Mesendoderm (in vitro differentiated cells): ENCODE measurements at regions not wholly inside any gene's neighbourhood (a gene's known extent, or its start where the extent isn't known, plus 50 kb on each side); places are given as distances from the start of the nearest gene placed in this dataset.
A peak's percentile ranks its signal among the peaks of the same experiment; 100 is the strongest.

ENCODE experiments used
- DNase-seq: peaks from one replicate; pipeline ENCODE4 v3.0.0; 2013
- H2AK5ac ChIP-seq: 2 replicates; pipeline ENCODE4 v1.6.1; 2013; ENCODE audit warnings: low read length, inconsistent platforms
- H2BK120ac ChIP-seq: 2 replicates; pipeline ENCODE4 v1.6.1; 2013; ENCODE audit warnings: low read depth, mild to moderate bottlenecking, low read length, moderate library complexity, mixed read lengths
- H2BK15ac ChIP-seq: replicated peaks from 2 replicates; pipeline ENCODE4 v1.6.1; 2013; ENCODE audit warnings: low read depth, mild to moderate bottlenecking, moderate library complexity
- H2BK5ac ChIP-seq: 2 replicates; pipeline ENCODE4 v1.6.1; 2013; ENCODE audit warnings: low read length, inconsistent platforms
- H3K18ac ChIP-seq: 2 replicates; pipeline ENCODE4 v1.6.1; 2013; ENCODE audit warnings: mild to moderate bottlenecking, low read length, mixed read lengths
- H3K23ac ChIP-seq: one replicate; pipeline ENCODE4 v1.6.1; 2013; ENCODE audit warnings: low read length
- H3K27ac ChIP-seq: 2 replicates; pipeline ENCODE4 v1.5.1; 2013; ENCODE audit warnings: low read depth, mild to moderate bottlenecking, inconsistent platforms, low read length, moderate library complexity
- H3K27me3 ChIP-seq: 2 replicates; pipeline ENCODE4 v1.6.1; 2013; ENCODE audit warnings: low read length, control low read depth, mild to moderate bottlenecking, inconsistent platforms; ENCODE audit not compliant: insufficient read depth, poor library complexity
- H3K36me3 ChIP-seq: 2 replicates; pipeline ENCODE4 v1.6.1; 2013; ENCODE audit warnings: low read length, inconsistent platforms; ENCODE audit not compliant: control insufficient read depth, insufficient read depth
- H3K4ac ChIP-seq: one replicate; pipeline ENCODE4 v1.6.1; 2013; ENCODE audit warnings: low read depth, mild to moderate bottlenecking, low read length, moderate library complexity
- H3K4me1 ChIP-seq: 2 replicates; pipeline ENCODE4 v1.6.1; 2013; ENCODE audit warnings: low read depth, low read length, inconsistent platforms; ENCODE audit not compliant: control insufficient read depth
- H3K4me2 ChIP-seq: 2 replicates; pipeline ENCODE4 v1.6.1; 2013; ENCODE audit warnings: low read length
- H3K4me3 ChIP-seq: 2 replicates; pipeline ENCODE4 v1.5.1; 2013; ENCODE audit warnings: mild to moderate bottlenecking, low read length
- H3K56ac ChIP-seq: one replicate; pipeline ENCODE4 v1.6.1; 2013; ENCODE audit warnings: low read length
- H3K79me1 ChIP-seq: 2 replicates; pipeline ENCODE4 v1.6.1; 2013; ENCODE audit warnings: low read length, inconsistent platforms
- H3K79me2 ChIP-seq: 2 replicates; pipeline ENCODE4 v1.6.1; 2013; ENCODE audit warnings: mild to moderate bottlenecking, low read length; ENCODE audit not compliant: control insufficient read depth, insufficient read depth
- H3K9ac ChIP-seq: 2 replicates; pipeline ENCODE4 v1.6.1; 2013; ENCODE audit warnings: low read length, inconsistent platforms
- H4K5ac ChIP-seq: one replicate; pipeline ENCODE4 v1.6.1; 2013; ENCODE audit warnings: low read length
- H4K8ac ChIP-seq: one replicate; pipeline ENCODE4 v1.6.1; 2013; ENCODE audit warnings: low read depth, mild to moderate bottlenecking, control low read depth, low read length, moderate library complexity
- WGBS: extraction: QIAGEN DNeasy Blood & Tissue Kit; methylation state at CpG from one replicate; pipeline ENCODE4 v1.1.7; 2013; ENCODE audit warnings: low lambda C conversion rate, missing lambda C conversion rate; ENCODE audit not compliant: insufficient coverage; ENCODE audit errors: extremely low coverage; 5-methylcytosine and 5-hydroxymethylcytosine counted together

DNA sequence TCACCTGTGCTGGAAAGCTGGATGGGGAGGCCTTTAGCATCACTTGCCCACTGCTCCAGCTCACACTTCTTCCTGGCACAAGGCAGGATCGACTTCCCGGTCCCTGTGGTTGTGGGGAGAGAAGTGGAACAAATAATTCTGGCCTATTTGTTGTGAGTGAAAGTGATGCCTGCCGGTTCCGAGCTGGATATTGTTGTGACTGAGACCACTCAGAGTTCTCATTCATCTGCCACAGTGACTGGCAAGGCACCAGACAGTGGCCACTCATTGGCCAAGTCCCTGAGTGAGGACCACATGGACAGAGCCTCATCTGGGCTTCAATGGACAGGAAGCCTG is 191.9 kb downstream of the PTPRU start:
- Histone ChIP-seq H4K8ac (no peak overlapping the region), H3K4me1 (no peaks in the 10 kb centered on the region), H3K4ac (no peak overlapping the region), H2AK5ac (no peak overlapping the region), H3K23ac (no peak overlapping the region), H4K5ac (no peak overlapping the region), H3K9ac (no peak overlapping the region), H2BK5ac (no peak overlapping the region), H3K79me2 (no peaks in the 10 kb centered on the region), H3K56ac (no peak overlapping the region), H3K4me3 (no peak overlapping the region), H3K36me3 (no peaks in the 10 kb centered on the region), H3K4me2 (no peak overlapping the region), H2BK15ac (no peak overlapping the region), H3K27me3 (no peaks in the 10 kb centered on the region), H3K18ac (no peak overlapping the region), H3K79me1 (no peaks in the 10 kb centered on the region), H2BK120ac (no peak overlapping the region), H3K27ac (no peak overlapping the region)
- WGBS, result no CpG with 5 or more reads among the region's 4 CpGs
- DNase-seq, result no peak

DNA sequence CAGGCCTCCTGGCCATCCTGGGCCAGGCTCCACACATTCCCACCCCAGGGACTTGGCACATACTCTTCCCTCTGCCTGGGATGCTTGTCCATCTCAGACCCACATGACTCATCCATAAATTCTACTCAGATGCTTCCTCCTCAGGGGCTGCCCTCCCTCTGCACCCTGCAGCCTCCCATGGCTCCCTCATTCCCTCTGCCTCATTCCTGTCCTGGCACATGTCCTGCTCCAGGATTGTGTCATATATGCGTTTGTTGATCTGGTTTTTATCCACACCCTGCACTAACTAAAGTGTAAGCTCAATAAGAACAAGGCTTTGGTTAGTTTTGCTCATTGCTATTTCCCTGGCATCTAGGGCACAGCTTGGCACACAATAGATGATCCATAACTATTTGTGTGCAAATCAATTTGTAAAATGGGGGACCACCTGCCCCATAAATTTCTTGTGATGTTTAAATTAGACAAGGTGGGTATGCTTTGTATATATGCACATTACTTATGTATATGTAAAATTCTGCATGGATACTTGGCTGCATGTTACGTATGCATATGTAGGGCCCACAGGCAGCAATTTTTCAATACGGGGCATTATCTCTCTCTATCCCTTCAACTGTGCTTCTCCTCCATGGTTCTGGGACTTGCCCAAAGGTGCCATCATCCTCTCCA is 191.4 kb downstream of the PTPRU start:
- no peak for DNase-seq
- no peak overlapping the region for H3K56ac ChIP-seq
- H2BK5ac ChIP-seq, result no peak overlapping the region
- H3K23ac ChIP-seq, result no peak overlapping the region
- no peak overlapping the region for H3K27ac ChIP-seq
- no peaks in the 10 kb centered on the region for H3K36me3 ChIP-seq
- no peaks in the 10 kb centered on the region for H3K4me1 ChIP-seq
- H3K4ac ChIP-seq, result no peak overlapping the region
- no peak overlapping the region for H3K4me2 ChIP-seq
- no peak overlapping the region for H2BK15ac ChIP-seq
- H4K8ac ChIP-seq, result no peak overlapping the region
- H4K5ac ChIP-seq, result no peak overlapping the region
- no CpG with 5 or more reads among the region's 3 CpGs for WGBS
- H2BK120ac ChIP-seq, result no peak overlapping the region
- H3K18ac ChIP-seq, result no peak overlapping the region
- no peaks in the 10 kb centered on the region for H3K79me1 ChIP-seq
- H3K27me3 ChIP-seq, result no peaks in the 10 kb centered on the region
- no peak overlapping the region for H3K4me3 ChIP-seq
- H2AK5ac ChIP-seq, result no peak overlapping the region
- H3K79me2 ChIP-seq, result no peaks in the 10 kb centered on the region
- H3K9ac ChIP-seq, result no peak overlapping the region

DNA sequence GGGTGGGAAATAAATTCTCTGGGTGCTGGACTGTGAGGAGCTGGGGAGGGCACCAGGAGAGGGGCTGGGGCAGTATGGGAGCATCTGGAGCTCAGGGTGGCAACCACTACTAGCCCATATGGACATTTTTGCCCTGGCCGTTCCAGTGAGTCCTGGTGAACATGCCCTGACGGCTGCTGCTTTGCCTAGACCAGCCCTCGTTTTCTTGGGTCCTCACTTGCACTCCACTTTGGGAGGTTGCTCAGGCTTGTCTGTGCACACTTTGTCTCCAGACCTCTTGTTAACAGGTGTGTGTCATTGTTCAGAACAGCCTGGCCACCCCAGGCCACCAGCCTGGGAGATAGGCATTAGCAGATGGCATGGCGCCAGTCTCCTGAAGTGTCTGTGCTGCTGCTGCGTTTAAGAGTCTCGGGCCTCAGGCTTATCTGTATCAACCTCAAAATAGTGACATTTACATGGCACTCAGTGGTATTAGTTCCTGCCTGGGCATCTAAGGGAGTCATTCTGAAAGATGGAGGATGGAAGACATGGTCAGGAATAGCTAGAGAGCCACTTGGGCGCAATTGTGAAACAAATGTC is 190.5 kb downstream of the PTPRU start:
- H3K4ac ChIP-seq, result no peak overlapping the region
- no peaks in the 10 kb centered on the region for H3K79me1 ChIP-seq
- no peak overlapping the region for H3K18ac ChIP-seq
- no peak overlapping the region for H2BK120ac ChIP-seq
- no peak overlapping the region for H2BK5ac ChIP-seq
- no peak overlapping the region for H2BK15ac ChIP-seq
- no peaks in the 10 kb centered on the region for H3K79me2 ChIP-seq
- H3K36me3 ChIP-seq, result no peaks in the 10 kb centered on the region
- H3K4me3 ChIP-seq, result no peak overlapping the region
- DNase-seq, result no peak
- no peak overlapping the region for H4K8ac ChIP-seq
- no peaks in the 10 kb centered on the region for H3K4me1 ChIP-seq
- H3K27me3 ChIP-seq, result no peaks in the 10 kb centered on the region
- no peak overlapping the region for H4K5ac ChIP-seq
- no peak overlapping the region for H3K9ac ChIP-seq
- WGBS, result no CpG with 5 or more reads among the region's 7 CpGs
- no peak overlapping the region for H2AK5ac ChIP-seq
- no peak overlapping the region for H3K4me2 ChIP-seq
- H3K27ac ChIP-seq, result no peak overlapping the region
- H3K56ac ChIP-seq, result no peak overlapping the region
- no peak overlapping the region for H3K23ac ChIP-seq

DNA sequence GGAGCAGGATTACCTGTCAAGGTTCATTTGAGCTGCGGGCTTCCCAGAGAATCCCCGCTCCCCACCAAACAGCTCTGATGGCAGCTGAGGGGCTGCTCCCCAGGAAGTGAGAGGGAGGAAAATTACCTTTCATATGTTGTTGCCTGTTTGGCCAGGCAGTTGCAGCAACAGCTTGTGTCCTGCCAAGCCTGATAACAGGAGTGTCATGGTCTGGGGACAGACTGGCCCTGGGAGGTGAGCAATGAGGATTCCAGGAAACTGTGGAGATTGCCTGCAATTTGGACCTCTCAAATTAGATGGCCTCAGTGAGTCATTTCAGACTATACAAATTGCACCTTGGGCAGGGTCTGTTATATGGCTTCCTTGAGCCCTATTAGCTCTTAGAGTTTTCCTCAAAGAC is 189.3 kb downstream of the PTPRU start:
- Histone ChIP-seq H3K18ac (no peak overlapping the region), H3K23ac (no peak overlapping the region), H4K5ac (no peak overlapping the region), H3K9ac (no peak overlapping the region), H3K27ac (no peak overlapping the region), H3K79me1 (no peaks in the 10 kb centered on the region), H2AK5ac (no peak overlapping the region), H3K4me1 (no peaks in the 10 kb centered on the region), H2BK15ac (no peak overlapping the region), H3K56ac (no peak overlapping the region), H3K79me2 (no peaks in the 10 kb centered on the region), H3K4me2 (no peak overlapping the region), H3K27me3 (no peaks in the 10 kb centered on the region), H3K4me3 (no peak overlapping the region), H3K36me3 (no peaks in the 10 kb centered on the region), H3K4ac (no peak overlapping the region), H2BK5ac (no peak overlapping the region), H4K8ac (no peak overlapping the region), H2BK120ac (no peak overlapping the region)
- peak; percentile 46 for DNase-seq
- WGBS, result no CpG with 5 or more reads among the region's 2 CpGs

DNA sequence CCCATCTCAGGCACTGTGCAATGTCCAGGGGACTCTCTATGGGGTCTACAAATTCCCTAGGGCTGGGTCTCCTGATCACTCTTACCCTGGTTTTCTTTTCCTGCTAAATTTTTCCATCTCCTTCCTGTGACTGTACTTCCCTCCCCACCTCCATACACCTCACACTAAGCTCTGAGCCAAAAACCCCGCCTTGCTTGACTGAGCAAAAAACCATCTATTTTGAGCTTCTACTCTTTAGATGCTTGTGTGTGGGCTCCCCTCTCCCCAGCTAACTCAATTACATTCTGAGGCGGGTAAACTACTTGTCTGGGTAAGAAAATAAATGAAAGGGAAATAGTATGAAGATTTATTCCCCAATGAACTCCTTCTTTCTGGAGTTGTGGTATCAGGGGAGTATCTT is 187.9 kb downstream of the PTPRU start:
- Histone ChIP-seq H3K36me3 (no peaks in the 10 kb centered on the region), H3K4me2 (no peak overlapping the region), H3K79me2 (no peaks in the 10 kb centered on the region), H3K4me3 (no peak overlapping the region), H3K27ac (no peak overlapping the region), H3K27me3 (no peaks in the 10 kb centered on the region), H2BK120ac (no peak overlapping the region), H3K18ac (no peak overlapping the region), H3K23ac (no peak overlapping the region), H2BK15ac (no peak overlapping the region), H4K5ac (no peak overlapping the region), H2BK5ac (no peak overlapping the region), H3K9ac (no peak overlapping the region), H3K56ac (no peak overlapping the region), H3K4me1 (no peaks in the 10 kb centered on the region), H3K79me1 (no peaks in the 10 kb centered on the region), H4K8ac (no peak overlapping the region), H3K4ac (no peak overlapping the region), H2AK5ac (no peak overlapping the region)
- DNase-seq, result no peak
- no CpG with 5 or more reads among the region's 2 CpGs for WGBS

DNA sequence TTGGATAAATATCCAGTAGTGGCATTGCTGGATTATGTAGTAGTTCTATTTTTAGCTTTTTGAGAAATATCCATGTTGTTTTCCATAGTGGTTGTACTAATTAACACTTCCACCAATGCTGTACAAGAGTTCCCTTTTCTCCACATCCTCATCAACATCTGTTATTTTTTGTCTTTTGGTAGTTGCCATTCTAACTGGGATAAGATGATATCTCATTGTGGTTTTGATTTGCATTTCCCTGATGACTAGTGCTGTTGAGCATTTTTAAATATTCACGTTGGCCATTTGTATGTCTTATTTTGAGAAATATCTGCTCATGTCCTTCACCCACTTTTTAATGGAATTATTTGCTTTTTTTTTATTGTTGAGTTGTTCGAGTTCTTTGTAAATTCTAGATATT is 183.9 kb downstream of the PTPRU start:
- H3K27me3 ChIP-seq, result no peaks in the 10 kb centered on the region
- no peak overlapping the region for H4K5ac ChIP-seq
- no peak for DNase-seq
- no peak overlapping the region for H4K8ac ChIP-seq
- no peak overlapping the region for H2BK120ac ChIP-seq
- no peak overlapping the region for H3K56ac ChIP-seq
- no peak overlapping the region for H3K18ac ChIP-seq
- no peaks in the 10 kb centered on the region for H3K79me2 ChIP-seq
- no peak overlapping the region for H3K27ac ChIP-seq
- H2BK5ac ChIP-seq, result no peak overlapping the region
- no CpG with 5 or more reads among the region's 2 CpGs for WGBS
- no peaks in the 10 kb centered on the region for H3K79me1 ChIP-seq
- no peak overlapping the region for H2BK15ac ChIP-seq
- no peaks in the 10 kb centered on the region for H3K36me3 ChIP-seq
- H2AK5ac ChIP-seq, result no peak overlapping the region
- no peaks in the 10 kb centered on the region for H3K4me1 ChIP-seq
- no peak overlapping the region for H3K4me2 ChIP-seq
- no peak overlapping the region for H3K9ac ChIP-seq
- H3K4me3 ChIP-seq, result no peak overlapping the region
- H3K23ac ChIP-seq, result no peak overlapping the region
- no peak overlapping the region for H3K4ac ChIP-seq
